Endothelial cell of umbilical vein (primary cell): ENCODE measurements at regions not wholly inside any gene's neighbourhood (a gene's known extent, or its start where the extent isn't known, plus 50 kb on each side); places are given as distances from the start of the nearest gene placed in this dataset.

Experiments
- BruUV-seq: library from RNA; stranded (reverse); fragments of 400-500 nt; replicated peaks from 2 replicates; lab custom pipeline; 2021; lab: Mats Ljungman, UMichigan
- CTCF ChIA-PET: fragments of 300-600, 350-600 bp; sonication (Branson Sonifier 250); formaldehyde crosslinking; loops from one replicate; lab custom pipeline; 2021; ENCODE audit warnings: antibody characterized with exemption, inconsistent platforms; lab: Charles Lee
- POLR2A ChIA-PET: fragments of 300-600, 350-600 bp; sonication (Branson Sonifier 250); formaldehyde crosslinking; loops from one replicate; lab custom pipeline; 2021; ENCODE audit warnings: antibody characterized with exemption, inconsistent platforms; lab: Charles Lee
- DNase-seq: peaks from one replicate; pipeline ENCODE4 v3.0.0-alpha.2; 2011; ENCODE audit warnings: low read depth, low spot score
- FAIRE-seq: peaks from 2 replicates; lab custom pipeline; 2011; peaks lifted over from hg19 to GRCh38; lab: Jason Lieb, UNC
- H2AFZ ChIP-seq: 2 replicates; pipeline ENCODE4 v1.6.0; 2012; ENCODE audit warnings: low read depth, low read length, control low read depth, inconsistent platforms
- H3K27ac ChIP-seq: 2 replicates; pipeline ENCODE4 v1.5.1; 2011; ENCODE audit warnings: low read depth, mild to moderate bottlenecking, control low read depth, low read length, moderate library complexity; ENCODE audit not compliant: insufficient read depth
- H3K27me3 ChIP-seq, 2 experiments: 2 replicates each; pipeline versions ENCODE4 v1.6.0 to v1.6.1; 2011; ENCODE audit warnings: low read length in 2 of 2, mixed read lengths in 1 of 2; ENCODE audit not compliant: control insufficient read depth in 2 of 2, insufficient read depth in 2 of 2
- H3K36me3 ChIP-seq, 2 experiments: 2 replicates in 1 of 2; 3 replicates in 1 of 2; pipeline ENCODE4 v1.5.1; 2011; ENCODE audit warnings: low read length in 2 of 2, mild to moderate bottlenecking in 1 of 2, moderate library complexity in 1 of 2; ENCODE audit not compliant: control insufficient read depth in 2 of 2, insufficient read depth in 2 of 2; ENCODE audit errors: extremely low read depth in 1 of 2
- H3K4me1 ChIP-seq: 3 replicates; pipeline ENCODE4 v1.5.1; 2011; ENCODE audit warnings: mild to moderate bottlenecking, low read length; ENCODE audit not compliant: control insufficient read depth, insufficient read depth; ENCODE audit errors: extremely low read depth
- H3K4me2 ChIP-seq: 2 replicates; pipeline ENCODE4 v1.6.1; 2011; ENCODE audit warnings: low read length, control low read depth, mixed read lengths; ENCODE audit not compliant: insufficient read depth
- H3K4me3 ChIP-seq, 3 experiments: fragments of 200-600 bp in 1 of 3; sonication (generic), shearing (Covaris generic) in 1 of 3; replicated peaks in 1 of 3; 2 replicates each; pipeline ENCODE4 v1.5.1; 2011 to 2016; ENCODE audit warnings: control low read depth in 3 of 3, low read length in 3 of 3, mild to moderate bottlenecking in 2 of 3, inconsistent platforms in 1 of 3, low read depth in 1 of 3, moderate library complexity in 1 of 3; ENCODE audit not compliant: insufficient read depth in 1 of 3
- H3K79me2 ChIP-seq: 2 replicates; pipeline ENCODE4 v1.6.0; 2012; ENCODE audit warnings: low read length, inconsistent platforms; ENCODE audit not compliant: control insufficient read depth, insufficient read depth
- H3K9ac ChIP-seq: replicated peaks from 2 replicates; pipeline ENCODE3; 2011; ENCODE audit warnings: low read length, control low read depth; ENCODE audit not compliant: insufficient read depth; ENCODE audit errors: extremely low read depth
- H3K9me1 ChIP-seq: replicated peaks from 3 replicates; pipeline ENCODE4 v1.6.0; 2011; ENCODE audit warnings: mild to moderate bottlenecking, low read length; ENCODE audit not compliant: control insufficient read depth, insufficient read depth; ENCODE audit errors: extremely low read depth
- H3K9me3 ChIP-seq: replicated peaks from 2 replicates; pipeline ENCODE4 v1.5.1; 2012; ENCODE audit warnings: low read length, inconsistent platforms; ENCODE audit not compliant: control insufficient read depth, insufficient read depth
- H4K20me1 ChIP-seq: replicated peaks from 2 replicates; pipeline ENCODE3; 2011; ENCODE audit warnings: mild to moderate bottlenecking, low read length; ENCODE audit not compliant: control insufficient read depth, insufficient read depth; ENCODE audit errors: extremely low read depth
- CTCF ChIP-seq, 2 donors: IDR thresholded peaks; 1 replicate in 1 of 2; 2 replicates in 1 of 2; pipeline ENCODE4 v1.5.1; 2011; ENCODE audit warnings: low read length in 2 of 2, mild to moderate bottlenecking in 2 of 2, moderate library complexity in 2 of 2, control low read depth in 1 of 2, inconsistent platforms in 1 of 2, low read depth in 1 of 2; ENCODE audit not compliant: insufficient read depth in 1 of 2; ENCODE audit errors: extremely low read depth in 1 of 2
- EZH2 ChIP-seq: IDR thresholded peaks from 2 replicates; pipeline ENCODE4 v1.6.1; 2012; ENCODE audit warnings: borderline replicate concordance, low read depth, mild to moderate bottlenecking, moderate library complexity, low read length, inconsistent platforms; ENCODE audit not compliant: severe bottlenecking
- FOS ChIP-seq: IDR thresholded peaks from 2 replicates; pipeline ENCODE4 v1.6.1; 2011; ENCODE audit warnings: mild to moderate bottlenecking, low read length, moderate library complexity, borderline replicate concordance; ENCODE audit not compliant: insufficient read depth
- GATA2 ChIP-seq: IDR thresholded peaks from 2 replicates; pipeline ENCODE4 v1.7.0; 2011; ENCODE audit warnings: low read depth, mild to moderate bottlenecking, moderate library complexity, mixed read lengths, low read length; ENCODE audit not compliant: insufficient read length, insufficient read depth
- JUN ChIP-seq: IDR thresholded peaks from 2 replicates; pipeline ENCODE4 v1.6.1; 2011; ENCODE audit warnings: borderline replicate concordance, low read depth; ENCODE audit not compliant: insufficient read length, insufficient read depth
- MYC ChIP-seq: IDR thresholded peaks from one replicate; pipeline ENCODE4 v1.6.1; 2011; ENCODE audit warnings: mild to moderate bottlenecking, low read depth, low read length
- POLR2A ChIP-seq: IDR thresholded peaks from 2 replicates; pipeline ENCODE4 v1.6.1; 2012; ENCODE audit warnings: low read depth, mild to moderate bottlenecking, control low read depth, low read length
- POLR2AphosphoS5 ChIP-seq: IDR thresholded peaks from 2 replicates; pipeline ENCODE4 v1.6.1; 2012; ENCODE audit warnings: low read depth, mild to moderate bottlenecking, control low read depth, low read length, moderate library complexity; ENCODE audit not compliant: insufficient read depth
- dilution Hi-C: fragments of 300-500 bp; cut with MboI; formaldehyde crosslinking; loops from one replicate; pipeline ENCODE4 v1.15.0; 2019; ENCODE audit warnings: low sequenced_read_pairs; ENCODE audit not compliant: extremely low pct_ligation_motif_present
- intact Hi-C: fragments of 100-400 bp; cut with micrococcal nuclease; formaldehyde crosslinking; loops from one replicate; pipeline ENCODE4 v1.10.0; 2022
- TF ChIP-seq, protein P1 (sequence below): IDR thresholded peaks from 2 replicates; pipeline ENCODE4 v1.6.1; 2011; ENCODE audit not compliant: insufficient read depth, insufficient read length

DNA sequence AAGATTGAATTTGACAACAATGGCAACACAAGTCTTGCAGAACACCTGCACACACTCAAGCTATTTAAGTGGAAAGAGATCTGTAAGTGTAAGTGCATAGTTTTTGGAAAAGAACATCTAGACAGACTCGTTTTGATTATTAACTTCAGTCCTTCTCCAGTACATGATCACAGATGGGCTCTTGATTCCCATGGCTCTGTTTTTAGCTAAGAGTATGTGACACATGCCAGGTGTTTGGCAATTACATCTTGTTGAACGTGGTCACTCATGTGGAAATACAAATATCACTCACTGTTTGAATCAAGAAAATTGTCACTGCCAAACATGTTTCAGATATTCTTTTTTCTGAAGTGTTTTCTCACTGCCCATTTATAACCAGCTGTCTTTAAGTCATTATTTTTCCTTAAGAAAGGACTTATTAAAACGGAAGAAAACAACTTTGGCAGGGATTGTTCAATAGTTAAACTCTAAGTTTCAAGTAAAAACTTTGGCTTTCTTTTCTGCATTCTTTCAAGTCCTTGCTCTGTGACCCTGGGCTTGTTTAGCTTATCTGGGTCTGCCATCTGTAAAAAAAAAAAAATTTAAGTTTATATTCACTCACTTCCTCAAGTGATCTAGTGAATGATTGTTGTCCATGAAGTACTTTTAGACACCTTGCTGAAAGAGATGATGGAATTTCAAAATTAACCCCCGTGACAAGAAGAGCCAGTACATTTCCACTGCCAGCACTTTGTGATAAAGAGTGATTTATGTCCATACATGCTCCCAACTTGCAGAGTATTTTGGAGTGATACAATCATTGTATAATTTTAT, 125.4 kb downstream of the ATXN3L start:
- DNase-seq = peak; percentile 63
- Histone ChIP-seq H2AFZ (no peak overlapping the region), H3K36me3 (no peaks in the 10 kb centered on the region), H3K4me1 (peaks cover 2% of the 10 kb centered on the region), H3K27ac (peak overlapping the region; percentile 22), H3K27me3 (no peaks in the 10 kb centered on the region), H3K4me2 (no peak overlapping the region), H3K9ac (no peak overlapping the region), H3K9me3 (no peaks in the 10 kb centered on the region), H3K9me1 (no peaks in the 10 kb centered on the region), H4K20me1 (no peaks in the 10 kb centered on the region), H3K79me2 (no peaks in the 10 kb centered on the region), H3K4me3 (no peak overlapping the region)
- FAIRE-seq = peak; percentile 93
- dilution Hi-C loops (no loop called here), intact Hi-C loops (no loop called here)
- ChIA-PET CTCF (interaction anchor here (0.5 to 1.9 kb wide), 5 partner anchors 27 to 248 kb away, joined by 3 to 5 read pairs (median 3); no protein-coding TSS in a partner anchor), POLR2A (interaction anchor here (0.9 to 1.7 kb wide), 3 partner anchors 30 to 248 kb away, joined by 3 to 10 read pairs (median 6); no protein-coding TSS in a partner anchor)
- no TSS peak for BruUV-seq
- no peak for TF ChIP-seq EZH2
- TF ChIP-seq GATA2 = no peak
- TF ChIP-seq POLR2AphosphoS5 = no peak
- TF ChIP-seq, protein P1, sequence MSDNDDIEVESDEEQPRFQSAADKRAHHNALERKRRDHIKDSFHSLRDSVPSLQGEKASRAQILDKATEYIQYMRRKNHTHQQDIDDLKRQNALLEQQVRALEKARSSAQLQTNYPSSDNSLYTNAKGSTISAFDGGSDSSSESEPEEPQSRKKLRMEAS = no peak
- TF ChIP-seq CTCF (IDR thresholded peaks at IDR 0.05; ENCODE audit: extremely low read depth in 1 of 2, insufficient read depth in 1 of 2, low read depth in 1 of 2, low read length in 2 of 2) = no peak
- TF ChIP-seq MYC = no peak
- TF ChIP-seq FOS = no peak
- no peak for TF ChIP-seq POLR2A
- TF ChIP-seq JUN = no peak
